Left lung (tissue), 4 donors: ENCODE measurements at regions not wholly inside any gene's neighbourhood (a gene's known extent, or its start where the extent isn't known, plus 50 kb on each side); places are given as distances from the start of the nearest gene placed in this dataset.

Source experiments
- ATAC-seq: fragments of 200-7000 bp; cut with Tn5 transposase; one replicate; pipeline ENCODE4 v1.9.1; 2020; ENCODE audit warnings: moderate library complexity
- DNase-seq, 4 donors: peaks; one replicate each; pipeline ENCODE4 v3.0.0-alpha.2; 2013 to 2020
- H3K27ac ChIP-seq, 2 donors: fragments of 200-600 bp; sonication (generic) in 1 of 2; one replicate each; pipeline versions ENCODE4 v1.5.0 to v1.8.0; 2020 to 2021
- H3K27me3 ChIP-seq, 2 donors: fragments of 200-600 bp; sonication (generic) in 1 of 2; one replicate each; pipeline versions ENCODE4 v1.5.0 to v1.8.0; 2020 to 2021
- H3K36me3 ChIP-seq, 2 donors: fragments of 200-600 bp; sonication (generic) in 1 of 2; one replicate each; pipeline versions ENCODE4 v1.5.0 to v1.8.0; 2020 to 2021
- H3K4me1 ChIP-seq, 2 donors: fragments of 200-600 bp; one replicate each; pipeline ENCODE4 v1.8.0; 2021
- H3K4me3 ChIP-seq, 2 donors: fragments of 200-600 bp; sonication (generic) in 1 of 2; one replicate each; pipeline versions ENCODE4 v1.5.0 to v1.8.0; 2020 to 2021; ENCODE audit warnings: mild to moderate bottlenecking in 1 of 2
- H3K9me3 ChIP-seq, 2 donors: fragments of 200-600 bp; sonication (generic) in 1 of 2; one replicate each; pipeline versions ENCODE4 v1.5.0 to v1.8.0; 2020 to 2021
- CTCF ChIP-seq, 2 donors: fragments of 200-600 bp; sonication (generic) in 1 of 2; IDR thresholded peaks; one replicate each; pipeline versions ENCODE4 v1.5.0 to v1.8.0; 2021; ENCODE audit warnings: antibody characterized with exemption in 2 of 2
- intact Hi-C, 2 donors: fragments of 100-400 bp; cut with DNase I; formaldehyde crosslinking; loops; one replicate each; pipeline versions ENCODE4 v1.11.2 to v1.14.2; 2022
- donor health status: DM: no; HTN: yes; CAD: no.
- donor health status: DM: no; HTN: no; CAD: no.

- no peak for TF ChIP-seq CTCF (IDR thresholded peaks at IDR 0.05)
- Histone ChIP-seq H3K9me3 (no peaks in the 10 kb centered on the region), H3K4me1 (no peaks in the 10 kb centered on the region), H3K27ac (no peak overlapping the region), H3K36me3 (no peaks in the 10 kb centered on the region), H3K27me3 (no peaks in the 10 kb centered on the region), H3K4me3 (no peak overlapping the region)
- DNase-seq (no peak), ATAC-seq (no peak)
- intact Hi-C loops = no loop called here
Observed at GRCh38 chr1:75083848-75084514, 50.2 kb upstream of the LHX8 start.
